Right lobe of liver (tissue), 4 donors: ENCODE measurements at regions not wholly inside any gene's neighbourhood (a gene's known extent, or its start where the extent isn't known, plus 50 kb on each side); places are given as distances from the start of the nearest gene placed in this dataset.

Experiments
- CTCF ChIP-seq, 4 donors: fragments of 200-600 bp in 3 of 4; fragments of 450-650 bp in 1 of 4; IDR thresholded peaks; one replicate each; pipeline versions ENCODE4 v1.5.1 to v1.8.0; 2016 to 2022; ENCODE audit warnings: antibody characterized with exemption in 4 of 4, mild to moderate bottlenecking in 2 of 4
- POLR2A ChIP-seq: fragments of 450-650 bp; IDR thresholded peaks from one replicate; pipeline ENCODE4 v1.6.1; 2017; ENCODE audit warnings: antibody characterized with exemption, mild to moderate bottlenecking
- donor health status: DM: no; HTN: no; CAD: no.
- donor health status: DM: no; HTN: no; CAD: no.
- donor health status: DM: no; HTN: yes; CAD: no.

GRCh38 chr6:225121-225721 lies 67.1 kb upstream of the DUSP22 start:
- TF ChIP-seq CTCF (IDR thresholded peaks at IDR 0.05) (no peak), POLR2A (no peak)
